ENCODE measurements at regions not wholly inside any gene's neighbourhood (a gene's known extent, or its start where the extent isn't known, plus 50 kb on each side); places are given as distances from the start of the nearest gene placed in this dataset.
"Not testable (repeated sequence)": the region's sequence is repeated elsewhere in the genome, so short reads cannot be mapped to it uniquely, and the experiment has no call there.

DNA sequence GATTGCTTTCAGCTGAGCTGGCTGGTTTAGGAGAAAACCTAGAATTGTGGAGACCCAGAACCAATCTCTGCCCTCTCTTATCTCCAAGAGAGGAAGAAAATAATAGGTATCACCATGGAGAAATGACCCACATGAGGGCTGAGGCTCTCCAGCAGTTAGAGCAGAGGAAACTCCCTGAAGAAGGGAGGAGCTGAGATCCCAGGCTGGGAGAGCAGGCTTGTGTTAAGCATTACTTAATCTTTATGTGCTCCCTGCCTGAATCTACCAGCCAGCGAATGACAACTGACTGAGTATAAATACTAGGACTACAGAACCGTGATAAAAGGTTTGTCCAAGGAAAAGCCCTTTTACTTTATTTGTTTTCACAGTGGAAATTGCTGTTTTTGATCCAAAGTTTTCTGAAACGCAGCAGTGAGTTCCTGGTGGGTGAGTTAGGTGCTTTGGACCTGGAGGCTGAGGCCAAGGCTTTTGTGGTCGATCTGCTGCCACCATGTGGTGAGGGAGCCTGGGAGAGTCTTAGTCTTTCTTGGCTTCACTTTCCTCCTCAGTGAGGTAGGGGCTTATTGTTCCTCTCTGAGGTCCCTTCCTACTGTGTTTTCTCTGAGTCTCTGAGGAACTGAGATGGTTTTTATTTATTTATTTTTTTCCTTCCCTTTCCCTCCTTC lies 219.5 kb upstream of the NOTCH2NLA start:
- not testable (repeated sequence) for H3K4me3 ChIP-seq, H3K36me3 ChIP-seq, H3K27ac ChIP-seq, H3K9me3 ChIP-seq, H3K27me3 ChIP-seq, H3K4me1 ChIP-seq
- DNase-seq (ENCODE audit: low spot score in 2 of 2) = peak in 1 of 2 donors; percentile 40
- 0 to 13% methylated on average over 2 to 4 of the region's 4 CpGs for WGBS, 2 donors
- TF ChIP-seq, protein P1, sequence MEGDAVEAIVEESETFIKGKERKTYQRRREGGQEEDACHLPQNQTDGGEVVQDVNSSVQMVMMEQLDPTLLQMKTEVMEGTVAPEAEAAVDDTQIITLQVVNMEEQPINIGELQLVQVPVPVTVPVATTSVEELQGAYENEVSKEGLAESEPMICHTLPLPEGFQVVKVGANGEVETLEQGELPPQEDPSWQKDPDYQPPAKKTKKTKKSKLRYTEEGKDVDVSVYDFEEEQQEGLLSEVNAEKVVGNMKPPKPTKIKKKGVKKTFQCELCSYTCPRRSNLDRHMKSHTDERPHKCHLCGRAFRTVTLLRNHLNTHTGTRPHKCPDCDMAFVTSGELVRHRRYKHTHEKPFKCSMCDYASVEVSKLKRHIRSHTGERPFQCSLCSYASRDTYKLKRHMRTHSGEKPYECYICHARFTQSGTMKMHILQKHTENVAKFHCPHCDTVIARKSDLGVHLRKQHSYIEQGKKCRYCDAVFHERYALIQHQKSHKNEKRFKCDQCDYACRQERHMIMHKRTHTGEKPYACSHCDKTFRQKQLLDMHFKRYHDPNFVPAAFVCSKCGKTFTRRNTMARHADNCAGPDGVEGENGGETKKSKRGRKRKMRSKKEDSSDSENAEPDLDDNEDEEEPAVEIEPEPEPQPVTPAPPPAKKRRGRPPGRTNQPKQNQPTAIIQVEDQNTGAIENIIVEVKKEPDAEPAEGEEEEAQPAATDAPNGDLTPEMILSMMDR (IDR thresholded peaks at IDR 0.05) = peak in 1 of 5 experiments; percentile 13

DNA sequence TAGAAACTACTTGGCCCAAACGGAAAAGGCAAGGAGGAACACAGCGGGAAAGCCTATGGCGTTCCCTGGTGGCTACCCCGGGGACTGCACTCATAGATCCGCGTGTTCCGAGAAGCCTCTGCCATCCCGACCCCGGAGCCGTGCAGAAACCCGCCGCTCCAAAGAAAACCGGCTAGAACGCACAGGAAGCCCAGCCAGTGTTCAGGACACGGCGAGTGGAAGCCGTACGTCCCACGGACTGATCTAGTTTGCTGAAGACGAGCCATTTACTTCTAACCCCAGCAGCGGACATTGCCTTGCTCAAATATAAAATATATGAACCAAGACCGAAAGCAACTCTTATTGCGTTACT lies 215.0 kb upstream of the NOTCH2NLA start:
- DNase-seq (ENCODE audit: low spot score in 2 of 2); H3K36me3 ChIP-seq; H3K9me3 ChIP-seq; H3K27ac ChIP-seq; H3K4me1 ChIP-seq; H3K27me3 ChIP-seq: not testable (repeated sequence)
- WGBS, 2 donors = 0% methylated on average over 12 of the region's 23 CpGs; no CpG with 5 or more reads in 1 of the 2 donors
- TF ChIP-seq, protein P1 (IDR thresholded peaks at IDR 0.05) = peak in 1 of 5 experiments; percentile 24
- peak overlapping the region; percentile 21 to 47 (median 38) for H3K4me3 ChIP-seq

- not testable (repeated sequence) for H3K4me1 ChIP-seq; H3K27me3 ChIP-seq; H3K4me3 ChIP-seq; H3K36me3 ChIP-seq; H3K27ac ChIP-seq; DNase-seq (ENCODE audit: low spot score in 2 of 2); H3K9me3 ChIP-seq
- WGBS, 2 donors = 54 to 71% methylated on average over 8 to 13 of the region's 29 CpGs
Measured at GRCh38 chr1:146443088-146443870, 214.5 kb upstream of the NOTCH2NLA start.

- not testable (repeated sequence) for DNase-seq (ENCODE audit: low spot score in 2 of 2); H3K36me3 ChIP-seq; H3K27me3 ChIP-seq; H3K4me1 ChIP-seq; H3K4me3 ChIP-seq; H3K9me3 ChIP-seq; H3K27ac ChIP-seq
- 63% methylated on average over 3 of the region's 6 CpGs; no CpG with 5 or more reads in 1 of the 2 donors for WGBS, 2 donors
Measured at GRCh38 chr1:146438543-146438942, 209.7 kb upstream of the NOTCH2NLA start.

DNA sequence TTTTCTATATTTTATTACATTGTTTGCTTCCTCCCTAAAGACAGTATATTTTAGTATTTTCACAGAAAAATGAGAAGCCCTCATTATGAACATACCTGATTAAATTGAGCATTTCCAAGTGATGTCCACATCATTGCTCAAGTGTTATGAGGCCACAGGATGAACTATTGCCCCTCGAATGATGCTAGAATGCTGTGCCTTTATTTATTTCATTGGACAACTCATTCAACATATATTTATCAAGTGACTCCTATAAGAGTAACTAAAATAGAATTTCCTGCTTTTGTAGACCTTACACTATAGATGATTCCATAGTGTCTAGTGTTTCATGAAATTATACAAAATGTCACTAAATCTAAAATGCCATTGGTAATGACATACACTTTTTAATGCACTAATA lies 187.8 kb upstream of the NOTCH2NLA start:
- WGBS, 2 donors = 67 to 75% methylated on average over 1 of the region's 1 CpG
- not testable (repeated sequence) for H3K4me1 ChIP-seq; H3K27ac ChIP-seq; H3K4me3 ChIP-seq; H3K27me3 ChIP-seq; H3K36me3 ChIP-seq; H3K9me3 ChIP-seq; DNase-seq (ENCODE audit: low spot score in 2 of 2)

DNA sequence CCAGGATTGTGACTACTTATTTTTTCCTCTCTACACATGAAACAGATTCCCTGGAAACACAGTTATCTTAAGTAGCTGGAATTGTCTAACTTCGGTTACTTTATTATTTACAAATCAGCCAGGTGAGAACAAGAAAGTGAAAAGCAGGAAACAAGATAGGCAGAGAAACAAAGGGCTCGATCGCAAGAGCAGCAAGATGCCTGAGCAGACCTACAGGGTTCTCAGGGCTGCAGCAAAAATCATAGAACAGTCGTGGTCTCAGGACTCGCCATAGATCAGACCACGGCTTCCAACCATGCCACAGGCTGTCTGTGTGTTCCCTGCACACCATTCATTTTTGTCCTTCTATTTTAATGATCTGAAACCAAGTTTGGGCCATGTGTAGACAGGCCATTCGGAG lies 186.2 kb upstream of the NOTCH2NLA start:
- not testable (repeated sequence) for DNase-seq (ENCODE audit: low spot score in 2 of 2); H3K27me3 ChIP-seq; H3K4me1 ChIP-seq

DNA sequence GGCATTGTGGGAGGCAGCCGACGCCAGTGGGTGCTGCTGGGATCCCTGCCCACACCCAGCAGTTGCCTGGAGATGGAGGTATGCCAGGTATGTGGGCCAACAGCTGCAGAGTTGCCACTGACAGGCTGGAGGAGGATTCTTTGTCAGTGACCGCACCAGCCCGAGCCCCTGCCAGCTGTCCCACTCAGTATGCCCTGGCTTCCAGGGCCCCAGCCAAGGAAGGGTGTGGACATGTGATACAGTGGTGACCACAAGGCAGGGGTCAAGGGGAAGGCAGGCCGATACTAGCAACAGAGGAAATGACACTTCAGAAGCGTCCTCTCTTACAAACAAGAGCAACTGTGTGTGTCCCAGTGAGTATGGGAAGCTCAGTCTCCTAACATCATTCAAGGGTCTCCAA lies 185.1 kb upstream of the NOTCH2NLA start:
- not testable (repeated sequence) for H3K4me3 ChIP-seq; DNase-seq (ENCODE audit: low spot score in 2 of 2); H3K4me1 ChIP-seq; H3K27me3 ChIP-seq; H3K27ac ChIP-seq; H3K9me3 ChIP-seq; H3K36me3 ChIP-seq
- WGBS, 2 donors = 10% methylated on average over 2 of the region's 6 CpGs; no CpG with 5 or more reads in 1 of the 2 donors

More for the DNA sequence above, 186.2 kb upstream of the NOTCH2NLA start:
- H3K36me3 ChIP-seq, H3K9me3 ChIP-seq, H3K4me3 ChIP-seq, H3K27ac ChIP-seq: not testable (repeated sequence)
- 84 to 90% methylated on average over 5 of the region's 7 CpGs for WGBS, 2 donors

DNA sequence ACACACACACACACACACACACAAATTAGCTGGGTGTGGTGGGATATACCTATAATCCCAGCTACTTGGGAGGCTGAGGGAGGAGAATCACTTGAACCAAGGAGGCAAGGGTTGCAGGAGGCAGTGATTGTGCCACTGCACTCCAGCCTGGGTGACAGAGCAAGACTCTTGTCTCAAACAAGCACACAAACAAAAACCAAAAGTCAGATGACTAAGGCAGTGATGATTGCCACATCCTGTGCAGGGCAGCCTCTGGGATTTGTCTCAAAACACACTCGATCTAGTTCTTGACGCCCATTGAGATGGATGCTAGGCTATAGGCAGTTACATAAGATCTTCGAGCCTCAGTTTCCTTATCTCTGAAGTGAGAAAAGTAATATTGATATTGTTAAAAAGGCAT lies 183.1 kb upstream of the NOTCH2NLA start:
- 60% methylated on average over 1 of the region's 3 CpGs; no CpG with 5 or more reads in 1 of the 2 donors for WGBS, 2 donors
- not testable (repeated sequence) for H3K36me3 ChIP-seq; H3K9me3 ChIP-seq; H3K27me3 ChIP-seq; H3K4me3 ChIP-seq; H3K27ac ChIP-seq; H3K4me1 ChIP-seq; DNase-seq (ENCODE audit: low spot score in 2 of 2)
- peak in 1 of 2 donors; percentile 14 for TF ChIP-seq EP300 (IDR thresholded peaks at IDR 0.05)

Data from tibial nerve (tissue), 4 donors.